AG04449 (cell line): ENCODE measurements at regions not wholly inside any gene's neighbourhood (a gene's known extent, or its start where the extent isn't known, plus 50 kb on each side); places are given as distances from the start of the nearest gene placed in this dataset.

Source experiments
- CTCF ChIA-PET: fragments of 350-600 bp; formaldehyde crosslinking; extraction: SDS; loops from one replicate; lab custom pipeline; 2021; ENCODE audit warnings: antibody characterized with exemption; lab: Yijun Ruan, JAX
- POLR2A ChIA-PET: fragments of 400-600, 350-600 bp; formaldehyde crosslinking; extraction: SDS; loops from one replicate; lab custom pipeline; 2020; ENCODE audit warnings: antibody characterized with exemption, inconsistent platforms; lab: Yijun Ruan, JAX
- DNase-seq: peaks from one replicate; pipeline ENCODE4 v3.0.0-alpha.2; 2010; ENCODE audit warnings: low read depth, low spot score
- H3K4me3 ChIP-seq: 2 replicates; pipeline ENCODE4 v1.5.1; 2011; ENCODE audit warnings: low read depth, mild to moderate bottlenecking, control low read depth, low read length
- TF ChIP-seq, protein P1 (sequence below): IDR thresholded peaks from one replicate; pipeline ENCODE4 v1.5.1; 2011; ENCODE audit warnings: mild to moderate bottlenecking, moderate library complexity, low read length, control low read depth, inconsistent platforms; ENCODE audit not compliant: insufficient read depth; ENCODE audit errors: missing control alignments

DNA sequence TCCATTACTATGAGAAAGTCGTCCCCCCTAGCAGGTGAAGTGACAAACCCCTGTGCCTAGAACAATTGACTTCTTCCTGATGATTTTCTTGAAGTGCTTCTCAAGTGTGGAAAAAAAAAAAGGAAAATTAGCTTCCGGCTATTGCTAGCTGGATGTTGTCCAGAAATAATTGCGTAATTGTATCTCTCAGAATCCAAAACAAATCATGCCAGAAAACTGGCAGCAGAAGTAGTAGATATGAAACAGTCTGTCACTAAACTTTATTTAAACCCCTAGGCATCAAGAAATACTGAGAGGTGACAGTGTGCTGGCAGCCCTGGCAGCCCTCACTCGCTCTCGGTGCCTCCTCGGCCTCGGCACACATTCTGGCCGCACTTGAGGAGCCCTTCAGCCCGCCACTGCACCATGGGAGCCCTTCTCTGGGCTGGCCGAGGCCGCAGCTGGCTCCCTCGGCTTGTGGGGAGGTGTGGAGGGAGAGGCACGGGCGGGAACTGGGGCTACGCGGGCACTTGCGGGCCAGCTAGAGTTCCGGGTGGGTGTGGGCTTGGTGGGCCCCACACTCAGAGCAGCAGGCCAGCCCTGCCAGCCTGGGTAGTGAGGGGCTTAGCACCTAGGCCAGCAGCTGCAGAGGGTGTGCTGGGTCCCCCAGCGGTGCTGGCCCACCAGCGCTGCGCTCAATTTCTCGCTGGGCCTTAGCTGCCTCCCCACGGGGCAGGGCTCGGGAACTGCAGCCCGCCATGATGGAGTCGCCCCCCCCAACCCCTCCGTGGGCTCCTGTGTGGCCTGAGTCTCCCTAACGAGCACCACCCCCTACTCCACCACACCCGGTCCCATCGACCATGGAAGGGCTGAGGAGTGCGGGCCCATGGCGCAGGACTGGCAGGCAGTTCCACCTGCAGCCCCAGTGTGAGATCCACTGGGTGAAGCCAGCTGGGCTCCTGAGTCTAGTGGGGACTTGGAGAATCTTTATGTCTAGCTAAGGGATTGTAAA is 80.5 kb upstream of the ABCA12 start:
- no peak for DNase-seq
- TF ChIP-seq, protein P1, sequence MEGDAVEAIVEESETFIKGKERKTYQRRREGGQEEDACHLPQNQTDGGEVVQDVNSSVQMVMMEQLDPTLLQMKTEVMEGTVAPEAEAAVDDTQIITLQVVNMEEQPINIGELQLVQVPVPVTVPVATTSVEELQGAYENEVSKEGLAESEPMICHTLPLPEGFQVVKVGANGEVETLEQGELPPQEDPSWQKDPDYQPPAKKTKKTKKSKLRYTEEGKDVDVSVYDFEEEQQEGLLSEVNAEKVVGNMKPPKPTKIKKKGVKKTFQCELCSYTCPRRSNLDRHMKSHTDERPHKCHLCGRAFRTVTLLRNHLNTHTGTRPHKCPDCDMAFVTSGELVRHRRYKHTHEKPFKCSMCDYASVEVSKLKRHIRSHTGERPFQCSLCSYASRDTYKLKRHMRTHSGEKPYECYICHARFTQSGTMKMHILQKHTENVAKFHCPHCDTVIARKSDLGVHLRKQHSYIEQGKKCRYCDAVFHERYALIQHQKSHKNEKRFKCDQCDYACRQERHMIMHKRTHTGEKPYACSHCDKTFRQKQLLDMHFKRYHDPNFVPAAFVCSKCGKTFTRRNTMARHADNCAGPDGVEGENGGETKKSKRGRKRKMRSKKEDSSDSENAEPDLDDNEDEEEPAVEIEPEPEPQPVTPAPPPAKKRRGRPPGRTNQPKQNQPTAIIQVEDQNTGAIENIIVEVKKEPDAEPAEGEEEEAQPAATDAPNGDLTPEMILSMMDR: no peak
- ChIA-PET CTCF (no interaction called here), POLR2A (no interaction called here)
- H3K4me3 ChIP-seq: no peak overlapping the region

DNA sequence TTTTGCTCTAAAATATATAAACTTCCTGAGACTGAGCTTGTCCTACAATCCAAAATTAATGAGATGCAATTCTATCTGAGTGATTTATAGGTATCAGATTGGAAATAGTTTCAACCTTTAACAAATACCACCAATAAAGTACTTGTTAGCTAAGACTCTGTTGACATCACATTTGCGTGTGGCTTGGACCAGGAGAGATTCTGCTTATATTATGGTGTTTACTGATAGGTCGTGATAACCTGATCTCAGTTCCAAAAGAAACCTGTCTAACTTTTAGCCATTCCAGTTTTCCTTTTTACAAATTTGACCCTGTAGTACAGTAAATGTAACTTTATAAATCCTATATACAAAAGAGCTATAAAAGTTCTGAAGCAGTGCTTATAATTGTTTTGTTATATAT is 78.4 kb upstream of the ABCA12 start:
- TF ChIP-seq, protein P1: no peak
- H3K4me3 ChIP-seq: no peak overlapping the region
- CTCF ChIA-PET: no interaction called here
- DNase-seq: no peak
- POLR2A ChIA-PET: no interaction called here

DNA sequence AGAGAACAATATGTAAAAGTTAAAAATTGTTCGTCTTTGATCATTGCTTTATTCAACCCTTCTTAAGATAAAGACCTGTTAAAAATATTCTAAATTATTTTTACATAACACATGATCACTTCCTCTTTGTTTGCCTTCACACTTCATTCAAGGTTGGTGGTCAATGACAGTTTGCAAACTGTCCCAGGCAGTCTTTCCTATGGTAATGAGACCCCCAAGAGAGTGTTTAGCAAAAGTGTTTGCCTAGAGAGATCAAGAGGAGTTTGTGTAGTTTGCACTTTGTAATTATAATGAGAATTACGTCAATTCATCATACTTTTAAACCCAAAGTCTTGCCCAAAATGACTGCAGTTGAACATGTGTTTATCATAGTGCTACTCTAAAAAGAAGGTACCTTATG is 77.2 kb upstream of the ABCA12 start:
- no peak overlapping the region for H3K4me3 ChIP-seq
- CTCF ChIA-PET: no interaction called here
- DNase-seq: no peak
- TF ChIP-seq, protein P1: no peak
- POLR2A ChIA-PET: no interaction called here

DNA sequence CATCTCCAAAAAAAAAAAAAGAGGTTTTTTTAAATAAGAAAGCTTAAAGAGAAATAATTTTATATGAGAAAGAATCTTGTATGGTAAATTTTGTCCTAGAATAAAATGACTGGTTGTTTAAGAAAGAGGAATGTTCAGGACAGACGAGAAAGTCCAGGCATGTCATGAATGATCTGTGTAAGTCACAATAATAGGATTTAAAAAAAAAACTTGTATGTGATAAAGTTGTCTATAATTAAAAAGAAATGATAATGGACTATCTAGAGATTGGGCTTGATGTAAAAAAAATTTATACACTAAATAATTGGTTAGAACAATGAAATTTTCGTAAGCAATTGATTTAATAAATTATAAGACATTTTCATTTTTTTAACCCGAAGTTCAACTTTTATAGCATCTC is 71.7 kb upstream of the ABCA12 start:
- POLR2A ChIA-PET: no interaction called here
- no peak for DNase-seq
- CTCF ChIA-PET: no interaction called here
- TF ChIP-seq, protein P1: no peak
- no peak overlapping the region for H3K4me3 ChIP-seq

DNA sequence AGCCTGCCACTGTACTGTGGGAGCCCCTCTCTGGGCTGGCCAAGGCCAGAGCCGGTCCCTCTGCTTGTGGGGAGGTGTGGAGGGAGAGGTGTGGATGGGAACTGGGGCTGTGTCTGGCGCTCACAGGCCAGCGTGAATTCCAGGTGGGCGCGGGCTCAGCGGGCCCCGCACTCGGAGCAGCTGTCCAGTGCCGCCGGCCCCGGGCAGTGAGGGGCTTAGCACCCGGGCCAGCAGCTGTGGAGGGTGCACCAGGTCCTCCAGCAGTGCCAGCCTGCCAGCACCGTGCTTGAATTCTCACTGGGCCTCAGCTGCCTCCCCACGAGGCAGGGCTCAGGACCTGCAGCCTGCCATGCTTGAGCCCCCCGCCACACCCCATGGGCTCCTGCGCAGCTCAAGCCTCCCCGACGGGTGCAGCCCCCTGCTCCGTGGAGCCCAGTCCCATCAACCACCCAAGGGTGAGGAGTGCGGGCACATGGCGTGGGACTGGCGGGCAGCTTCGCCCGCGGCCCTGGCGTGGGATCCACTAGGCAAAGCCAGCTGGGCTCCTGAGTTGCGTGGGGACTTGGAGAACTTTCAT is 69.5 kb upstream of the ABCA12 start:
- TF ChIP-seq, protein P1: no peak
- no peak overlapping the region for H3K4me3 ChIP-seq
- POLR2A ChIA-PET: no interaction called here
- CTCF ChIA-PET: no interaction called here
- DNase-seq: no peak

DNA sequence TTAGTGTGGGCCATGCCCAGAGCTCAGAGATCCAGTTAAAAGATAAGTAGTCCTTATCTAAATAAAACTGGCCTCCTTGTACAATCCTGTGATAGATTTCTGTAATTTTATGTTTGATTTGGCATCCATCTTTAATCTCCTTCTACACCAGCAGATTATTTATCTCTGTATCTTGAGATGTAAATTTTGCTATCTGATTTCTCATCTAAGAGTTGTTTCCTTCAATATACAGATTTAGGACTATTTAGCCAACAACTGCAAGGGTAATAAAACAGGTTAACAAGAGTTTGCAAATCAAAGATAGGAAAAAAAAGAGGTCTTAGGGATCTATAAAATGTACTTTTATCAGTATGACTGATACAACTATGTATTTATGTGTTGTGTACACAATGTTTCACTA is 68.6 kb upstream of the ABCA12 start:
- POLR2A ChIA-PET: no interaction called here
- no peak overlapping the region for H3K4me3 ChIP-seq
- TF ChIP-seq, protein P1: no peak
- DNase-seq: no peak
- CTCF ChIA-PET: no interaction called here
